ENCODE measurements at regions not wholly inside any gene's neighbourhood (a gene's known extent, or its start where the extent isn't known, plus 50 kb on each side); places are given as distances from the start of the nearest gene placed in this dataset.

DNA sequence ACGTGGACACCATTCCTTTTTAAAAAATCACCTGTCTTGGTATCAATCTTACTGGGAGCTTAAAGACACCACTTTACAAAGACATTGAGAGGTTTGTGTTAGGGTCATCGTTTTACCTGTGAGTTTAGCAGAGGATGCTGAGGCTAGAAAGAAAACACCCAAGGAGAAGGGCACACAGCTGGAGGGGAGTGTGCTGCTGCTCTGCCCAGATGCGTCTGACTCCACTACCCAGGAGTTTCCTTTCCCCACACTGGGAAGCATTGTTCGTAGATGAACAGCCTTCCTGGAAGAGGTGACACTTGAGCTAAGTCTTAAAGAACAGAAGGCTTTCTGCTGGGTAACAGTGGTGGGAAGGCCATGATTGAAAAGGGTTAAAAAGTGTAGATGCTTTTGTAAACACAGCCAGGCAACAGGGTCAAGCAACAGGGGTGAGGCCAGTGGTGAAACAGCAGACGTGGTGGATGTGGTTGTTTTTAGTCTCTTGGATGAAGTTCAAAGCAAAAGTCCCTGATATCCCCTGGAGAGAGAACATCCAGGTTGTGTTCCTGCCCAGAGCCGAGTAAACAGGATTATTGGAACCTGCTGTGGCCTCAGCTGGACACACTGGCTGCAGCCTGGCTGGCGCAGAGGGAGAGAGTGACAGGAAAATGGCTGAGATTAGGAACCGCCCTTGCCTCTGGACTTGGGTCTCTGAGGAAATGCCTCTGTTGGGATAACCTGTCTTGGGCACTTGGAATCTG, 198.6 kb upstream of the JUN start:
- WGBS (ENCODE audit: low lambda C conversion rate, missing lambda C conversion rate), result 49% methylated on average over 8 of the region's 8 CpGs
- Histone ChIP-seq H3K9me2 (replicated peaks; ENCODE audit: insufficient read depth) (no peaks in the 10 kb centered on the region), H3K4me2 (peak overlapping the region; percentile 27), H3K36me3 (replicated peaks; ENCODE audit: insufficient read depth, low read depth) (no peaks in the 10 kb centered on the region), H3K79me2 (no peaks in the 10 kb centered on the region), H2AFZ (no peak overlapping the region), H3K27me3 (no peaks in the 10 kb centered on the region), H3K4me1 (ENCODE audit: insufficient read depth) (peaks cover 28% of the 10 kb centered on the region), H4K20me1 (ENCODE audit: insufficient read depth, poor library complexity, severe bottlenecking) (no peaks in the 10 kb centered on the region), H3K9me3 (ENCODE audit: low read depth) (no peaks in the 10 kb centered on the region), H3K4me3 (no peak overlapping the region), H3K27ac (peak overlapping the region; percentile 39)
- TF ChIP-seq, protein P1, sequence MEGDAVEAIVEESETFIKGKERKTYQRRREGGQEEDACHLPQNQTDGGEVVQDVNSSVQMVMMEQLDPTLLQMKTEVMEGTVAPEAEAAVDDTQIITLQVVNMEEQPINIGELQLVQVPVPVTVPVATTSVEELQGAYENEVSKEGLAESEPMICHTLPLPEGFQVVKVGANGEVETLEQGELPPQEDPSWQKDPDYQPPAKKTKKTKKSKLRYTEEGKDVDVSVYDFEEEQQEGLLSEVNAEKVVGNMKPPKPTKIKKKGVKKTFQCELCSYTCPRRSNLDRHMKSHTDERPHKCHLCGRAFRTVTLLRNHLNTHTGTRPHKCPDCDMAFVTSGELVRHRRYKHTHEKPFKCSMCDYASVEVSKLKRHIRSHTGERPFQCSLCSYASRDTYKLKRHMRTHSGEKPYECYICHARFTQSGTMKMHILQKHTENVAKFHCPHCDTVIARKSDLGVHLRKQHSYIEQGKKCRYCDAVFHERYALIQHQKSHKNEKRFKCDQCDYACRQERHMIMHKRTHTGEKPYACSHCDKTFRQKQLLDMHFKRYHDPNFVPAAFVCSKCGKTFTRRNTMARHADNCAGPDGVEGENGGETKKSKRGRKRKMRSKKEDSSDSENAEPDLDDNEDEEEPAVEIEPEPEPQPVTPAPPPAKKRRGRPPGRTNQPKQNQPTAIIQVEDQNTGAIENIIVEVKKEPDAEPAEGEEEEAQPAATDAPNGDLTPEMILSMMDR (IDR thresholded peaks at IDR 0.05; ENCODE audit: poor library complexity), result no peak
- TF ChIP-seq EZH2phosphoT487 (IDR thresholded peaks at IDR 0.05; ENCODE audit: low read depth, severe bottlenecking, unreplicated experiment) (no peak), EZH2 (IDR thresholded peaks at IDR 0.05; ENCODE audit: borderline replicate concordance) (no peak)
- DNase-seq (ENCODE audit: low spot score), result peak; percentile 28

DNA sequence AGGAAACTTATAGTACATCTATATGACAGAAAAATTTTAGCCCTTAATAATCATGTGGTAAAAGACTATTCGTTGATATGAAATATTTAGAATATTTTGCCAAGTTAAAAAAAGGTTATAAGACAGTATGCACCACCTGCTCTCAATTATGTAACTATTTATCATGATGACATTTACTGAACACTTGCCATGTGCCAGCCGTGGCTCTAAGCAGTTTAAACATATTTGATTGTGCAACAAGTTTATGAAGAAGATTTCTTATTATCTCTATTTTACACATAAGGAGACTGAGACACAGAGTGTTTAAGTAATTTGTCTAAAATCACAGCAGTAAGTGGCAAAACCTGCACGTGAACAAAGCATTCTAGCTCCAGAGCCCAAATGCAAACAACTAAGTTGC, 199.3 kb upstream of the JUN start:
- H3K9me2 ChIP-seq (replicated peaks; ENCODE audit: insufficient read depth), result no peaks in the 10 kb centered on the region
- H4K20me1 ChIP-seq (ENCODE audit: insufficient read depth, poor library complexity, severe bottlenecking), result no peaks in the 10 kb centered on the region
- no peaks in the 10 kb centered on the region for H3K36me3 ChIP-seq (replicated peaks; ENCODE audit: insufficient read depth, low read depth)
- H3K4me3 ChIP-seq, result no peak overlapping the region
- no peaks in the 10 kb centered on the region for H3K27me3 ChIP-seq
- no peak overlapping the region for H2AFZ ChIP-seq
- no peak for TF ChIP-seq EZH2 (IDR thresholded peaks at IDR 0.05; ENCODE audit: borderline replicate concordance)
- TF ChIP-seq, protein P1 (IDR thresholded peaks at IDR 0.05; ENCODE audit: poor library complexity), result no peak
- TF ChIP-seq EZH2phosphoT487 (IDR thresholded peaks at IDR 0.05; ENCODE audit: low read depth, severe bottlenecking, unreplicated experiment), result no peak
- peaks cover 28% of the 10 kb centered on the region for H3K4me1 ChIP-seq (ENCODE audit: insufficient read depth)
- peak overlapping the region; percentile 39 for H3K27ac ChIP-seq
- peak overlapping the region; percentile 27 for H3K4me2 ChIP-seq
- no peaks in the 10 kb centered on the region for H3K79me2 ChIP-seq
- 30% methylated on average over 3 of the region's 3 CpGs for WGBS (ENCODE audit: low lambda C conversion rate, missing lambda C conversion rate)
- no peaks in the 10 kb centered on the region for H3K9me3 ChIP-seq (ENCODE audit: low read depth)
- DNase-seq (ENCODE audit: low spot score), result no peak

DNA sequence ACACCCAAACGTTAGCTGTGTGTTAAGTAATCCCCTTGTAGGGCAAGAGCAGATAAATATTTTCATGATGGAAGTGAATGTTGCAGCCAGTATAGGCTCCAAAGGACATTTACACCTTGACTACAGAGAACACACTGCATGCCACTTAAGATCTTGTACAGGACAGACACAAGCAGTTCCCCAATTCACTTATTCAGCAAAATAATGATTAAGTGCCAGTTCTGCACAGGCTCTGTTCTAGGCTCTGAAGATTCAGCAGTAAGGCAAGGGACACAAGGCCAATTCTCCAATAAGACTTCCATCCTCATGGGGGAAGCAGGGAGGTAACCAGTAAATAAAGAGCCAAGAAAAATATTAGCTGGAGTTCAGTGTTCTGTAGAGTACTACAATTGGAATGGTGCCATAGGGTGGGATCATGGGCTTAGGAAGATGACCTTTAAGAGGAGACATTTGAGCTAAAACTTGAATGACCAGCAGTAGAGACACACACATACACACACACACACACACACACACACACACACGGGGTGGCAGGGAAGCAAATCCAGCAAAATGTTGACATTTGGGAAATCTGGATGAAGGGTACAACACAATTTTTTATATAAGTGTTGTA, 199.9 kb upstream of the JUN start:
- H4K20me1 ChIP-seq (ENCODE audit: insufficient read depth, poor library complexity, severe bottlenecking), result no peaks in the 10 kb centered on the region
- no peaks in the 10 kb centered on the region for H3K27me3 ChIP-seq
- no peak for DNase-seq (ENCODE audit: low spot score)
- H3K36me3 ChIP-seq (replicated peaks; ENCODE audit: insufficient read depth, low read depth), result no peaks in the 10 kb centered on the region
- peaks cover 24% of the 10 kb centered on the region for H3K4me1 ChIP-seq (ENCODE audit: insufficient read depth)
- no peaks in the 10 kb centered on the region for H3K9me3 ChIP-seq (ENCODE audit: low read depth)
- no peaks in the 10 kb centered on the region for H3K79me2 ChIP-seq
- H3K9me2 ChIP-seq (replicated peaks; ENCODE audit: insufficient read depth), result no peaks in the 10 kb centered on the region
- no peak overlapping the region for H3K4me2 ChIP-seq
- TF ChIP-seq EZH2phosphoT487 (IDR thresholded peaks at IDR 0.05; ENCODE audit: low read depth, severe bottlenecking, unreplicated experiment) (no peak), EZH2 (IDR thresholded peaks at IDR 0.05; ENCODE audit: borderline replicate concordance) (no peak)
- TF ChIP-seq, protein P1 (IDR thresholded peaks at IDR 0.05; ENCODE audit: poor library complexity), result no peak
- no peak overlapping the region for H3K4me3 ChIP-seq
- H2AFZ ChIP-seq, result no peak overlapping the region
- no peak overlapping the region for H3K27ac ChIP-seq
- WGBS (ENCODE audit: low lambda C conversion rate, missing lambda C conversion rate), result 39% methylated on average over 2 of the region's 2 CpGs

Data from hepatocyte (in vitro differentiated cells).